ENCODE measurements at regions not wholly inside any gene's neighbourhood (a gene's known extent, or its start where the extent isn't known, plus 50 kb on each side); places are given as distances from the start of the nearest gene placed in this dataset.

DNA sequence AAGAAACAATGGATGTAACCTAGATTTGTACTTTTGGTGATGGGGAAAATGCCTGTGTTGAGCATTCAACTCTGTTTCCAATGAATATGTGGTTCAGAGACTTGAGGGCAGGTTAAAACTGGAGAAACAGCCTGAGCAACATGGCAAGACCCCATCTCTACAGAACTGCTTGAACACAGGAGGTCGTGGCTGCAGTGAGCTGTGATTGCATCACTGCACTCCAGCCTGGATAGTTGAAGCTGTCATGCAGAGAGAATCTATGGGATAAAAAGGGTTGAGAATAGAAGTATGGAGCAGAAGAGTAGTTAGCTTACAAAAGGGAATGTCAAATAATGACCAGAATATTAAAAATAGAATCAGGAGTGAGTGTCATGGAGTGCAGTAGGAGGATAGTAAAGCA is 134.8 kb upstream of the PDE5A start:
- H3K4me3 Mint-ChIP-seq: no peak overlapping the region
- no peaks in the 10 kb centered on the region for H3K9me3 Mint-ChIP-seq
- H3K4me1 Mint-ChIP-seq: no peaks in the 10 kb centered on the region

GRCh38 chr4:119755599-119755998 is 127.0 kb upstream of the PDE5A start:
- H3K36me3 Mint-ChIP-seq: no peaks in the 10 kb centered on the region
- H3K9me3 Mint-ChIP-seq: no peaks in the 10 kb centered on the region
- H3K4me1 Mint-ChIP-seq: no peaks in the 10 kb centered on the region
- no peak overlapping the region for H3K27ac Mint-ChIP-seq
- no peak overlapping the region for H3K4me3 Mint-ChIP-seq
- ATAC-seq: no peak
- H3K27me3 Mint-ChIP-seq: peaks cover 8% of the 10 kb centered on the region

More for the DNA sequence above, 134.8 kb upstream of the PDE5A start:
- no peak for ATAC-seq
- Mint-ChIP-seq H3K27ac (no peak overlapping the region), H3K36me3 (no peaks in the 10 kb centered on the region), H3K27me3 (no peaks in the 10 kb centered on the region)

DNA sequence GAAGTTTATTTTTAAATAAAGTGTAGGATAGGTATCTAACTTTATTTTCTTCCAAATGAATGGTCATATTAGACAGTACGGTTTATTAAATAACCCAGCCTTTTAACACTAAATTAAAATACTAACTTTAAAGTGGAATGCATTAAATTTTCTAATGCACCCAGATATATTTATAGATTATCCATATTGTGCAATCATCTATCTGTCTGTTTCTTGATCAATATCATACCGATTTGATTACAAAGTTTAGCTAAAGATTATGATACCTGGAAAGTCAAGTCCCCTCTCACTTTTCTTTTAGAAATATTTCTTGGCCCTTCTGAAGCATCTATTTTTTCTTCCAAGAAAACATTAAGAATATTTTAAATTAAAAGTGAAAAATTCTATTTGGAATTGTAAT is 124.3 kb upstream of the PDE5A start:
- peaks cover 7% of the 10 kb centered on the region for H3K27me3 Mint-ChIP-seq
- no peak overlapping the region for H3K4me3 Mint-ChIP-seq
- no peaks in the 10 kb centered on the region for H3K4me1 Mint-ChIP-seq
- H3K27ac Mint-ChIP-seq: no peak overlapping the region
- H3K36me3 Mint-ChIP-seq: no peaks in the 10 kb centered on the region
- H3K9me3 Mint-ChIP-seq: no peaks in the 10 kb centered on the region
- ATAC-seq: no peak

GRCh38 chr4:119750771-119751170 is 122.2 kb upstream of the PDE5A start:
- Mint-ChIP-seq H3K9me3 (no peaks in the 10 kb centered on the region), H3K4me3 (no peak overlapping the region), H3K27ac (no peak overlapping the region), H3K4me1 (no peaks in the 10 kb centered on the region), H3K36me3 (no peaks in the 10 kb centered on the region), H3K27me3 (no peaks in the 10 kb centered on the region)
- no peak for ATAC-seq

DNA sequence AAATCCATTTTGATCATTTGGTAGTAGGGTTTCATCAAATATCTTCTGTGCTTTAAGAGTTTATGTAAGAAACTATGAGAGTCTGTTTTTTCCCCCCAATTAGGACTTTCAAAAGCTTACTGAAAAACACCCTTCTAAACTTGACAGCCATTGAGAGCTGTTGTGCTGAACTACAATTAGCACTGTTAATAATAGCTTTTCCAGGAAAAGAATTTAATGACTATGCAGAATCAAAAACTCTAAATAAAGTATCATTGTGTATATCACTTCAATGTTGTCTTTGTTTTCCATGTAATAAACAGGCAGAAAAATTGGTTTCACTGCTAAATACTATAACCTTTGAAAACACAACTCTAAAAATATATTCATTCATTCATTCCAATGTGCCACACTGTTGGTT is 121.4 kb upstream of the PDE5A start:
- no peak for ATAC-seq
- H3K4me3 Mint-ChIP-seq: no peak overlapping the region
- no peaks in the 10 kb centered on the region for H3K4me1 Mint-ChIP-seq
- no peak overlapping the region for H3K27ac Mint-ChIP-seq
- H3K27me3 Mint-ChIP-seq: no peaks in the 10 kb centered on the region
- H3K36me3 Mint-ChIP-seq: no peaks in the 10 kb centered on the region
- no peaks in the 10 kb centered on the region for H3K9me3 Mint-ChIP-seq

DNA sequence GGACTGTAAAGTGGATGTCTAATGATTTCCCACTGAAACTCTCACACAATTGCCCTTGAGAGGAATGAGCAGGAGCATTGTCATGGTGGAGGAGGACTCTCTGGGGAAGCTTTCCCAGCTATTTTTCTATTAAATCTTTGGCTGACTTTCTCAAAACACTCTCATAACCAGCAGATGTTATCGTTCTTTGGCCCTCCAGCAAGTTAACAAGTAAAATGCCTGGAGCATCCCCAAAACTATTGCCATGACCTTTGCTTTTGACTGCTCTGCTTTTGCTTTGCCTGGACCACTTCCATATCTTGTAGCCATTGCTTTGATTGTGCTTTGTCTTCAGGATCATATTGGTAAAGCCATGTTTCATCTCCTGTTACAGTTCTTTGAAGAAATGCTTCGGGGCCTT is 120.2 kb upstream of the PDE5A start:
- H3K27ac Mint-ChIP-seq: no peak overlapping the region
- H3K36me3 Mint-ChIP-seq: no peaks in the 10 kb centered on the region
- H3K27me3 Mint-ChIP-seq: peaks cover 5% of the 10 kb centered on the region
- no peaks in the 10 kb centered on the region for H3K9me3 Mint-ChIP-seq
- no peak for ATAC-seq
- H3K4me1 Mint-ChIP-seq: no peaks in the 10 kb centered on the region
- no peak overlapping the region for H3K4me3 Mint-ChIP-seq

DNA sequence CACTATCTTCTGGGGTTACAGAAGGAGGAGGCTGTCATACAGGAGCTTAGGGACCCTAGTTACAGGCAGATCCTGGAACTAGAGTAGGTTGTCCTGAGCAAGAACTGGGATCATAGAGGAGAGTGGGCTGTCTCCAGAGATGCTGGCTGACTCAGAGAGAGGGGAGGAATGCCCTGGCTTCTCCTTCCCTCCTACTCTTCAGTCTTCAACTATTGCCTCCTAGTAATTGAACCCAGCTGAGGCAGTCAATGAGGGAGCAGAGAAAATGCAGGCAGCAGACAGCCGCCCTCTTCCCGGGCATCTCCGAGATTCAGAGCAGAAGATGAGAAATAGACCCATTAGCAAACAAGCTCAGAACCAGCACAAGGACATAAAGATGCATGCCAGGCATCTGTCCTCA is 118.3 kb upstream of the PDE5A start:
- Mint-ChIP-seq H3K4me1 (no peaks in the 10 kb centered on the region), H3K4me3 (no peak overlapping the region), H3K27me3 (peaks cover 9% of the 10 kb centered on the region), H3K36me3 (no peaks in the 10 kb centered on the region), H3K9me3 (no peaks in the 10 kb centered on the region), H3K27ac (no peak overlapping the region)
- no peak for ATAC-seq

DNA sequence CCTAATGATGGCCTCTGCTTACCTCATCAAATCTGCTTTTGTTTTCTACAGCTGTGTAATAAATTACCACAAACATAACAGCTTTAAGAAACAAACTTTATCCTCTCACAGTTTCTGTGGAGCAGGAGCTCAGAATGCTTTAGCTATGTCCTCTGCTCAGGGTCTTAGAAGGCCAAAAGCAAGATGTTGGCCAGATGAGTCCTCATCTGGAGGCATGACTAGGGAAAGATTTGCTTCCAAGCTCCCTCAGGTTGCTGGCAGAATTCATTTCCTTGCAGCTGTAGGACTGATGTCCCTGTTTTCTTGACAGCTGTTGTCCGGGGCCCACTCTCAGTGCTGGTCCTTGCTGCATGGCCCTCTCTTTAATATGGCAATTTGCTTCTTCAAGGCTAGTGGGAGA is 116.7 kb upstream of the PDE5A start:
- Mint-ChIP-seq H3K4me1 (no peaks in the 10 kb centered on the region), H3K4me3 (no peak overlapping the region), H3K9me3 (no peaks in the 10 kb centered on the region), H3K27me3 (peaks cover 9% of the 10 kb centered on the region), H3K27ac (no peak overlapping the region), H3K36me3 (no peaks in the 10 kb centered on the region)
- ATAC-seq: no peak

DNA sequence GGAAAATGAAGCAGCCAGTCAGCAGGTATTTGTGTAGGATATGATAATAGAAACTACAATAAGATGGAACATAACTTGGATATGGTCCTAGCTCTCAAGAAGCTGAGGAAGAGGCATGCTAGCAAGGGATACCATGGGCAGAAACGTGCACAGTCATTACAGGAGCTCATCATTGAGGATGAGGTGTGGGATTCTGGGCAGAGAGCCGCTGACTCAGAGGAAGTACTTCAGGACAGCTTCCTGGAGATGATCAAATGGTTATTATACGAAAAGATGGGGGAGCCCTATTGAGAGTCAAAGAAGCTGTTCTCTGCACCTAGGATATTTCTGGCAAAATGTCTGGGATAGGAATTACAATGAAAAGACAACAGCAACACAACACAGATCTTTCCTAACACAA is 116.0 kb upstream of the PDE5A start:
- Mint-ChIP-seq H3K9me3 (no peaks in the 10 kb centered on the region), H3K4me1 (no peaks in the 10 kb centered on the region)
- ATAC-seq: no peak

DNA sequence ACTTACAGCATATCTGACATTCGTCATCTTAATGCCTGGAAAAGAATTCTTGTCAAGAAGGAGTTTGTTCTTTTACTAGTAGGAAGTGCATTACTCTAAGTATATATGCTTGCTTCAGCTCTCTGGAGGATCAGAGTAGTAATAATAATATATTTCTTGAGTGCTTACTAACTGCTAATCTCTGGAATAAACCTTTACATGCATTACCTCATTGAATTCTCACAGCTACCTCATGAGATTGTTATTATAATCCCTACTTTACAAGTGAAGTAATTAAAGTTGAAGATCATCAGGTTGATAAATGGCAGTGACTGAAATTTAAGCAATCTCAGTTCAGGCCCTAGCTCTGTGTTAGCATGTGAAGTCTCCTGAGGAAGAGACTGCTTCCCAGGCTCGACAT is 115.0 kb upstream of the PDE5A start:
- H3K27me3 Mint-ChIP-seq: peaks cover 9% of the 10 kb centered on the region
- ATAC-seq: no peak
- no peak overlapping the region for H3K4me3 Mint-ChIP-seq

More for the DNA sequence above, 116.0 kb upstream of the PDE5A start:
- Mint-ChIP-seq H3K27ac (no peak overlapping the region), H3K36me3 (no peaks in the 10 kb centered on the region), H3K4me3 (no peak overlapping the region), H3K27me3 (peaks cover 9% of the 10 kb centered on the region)

DNA sequence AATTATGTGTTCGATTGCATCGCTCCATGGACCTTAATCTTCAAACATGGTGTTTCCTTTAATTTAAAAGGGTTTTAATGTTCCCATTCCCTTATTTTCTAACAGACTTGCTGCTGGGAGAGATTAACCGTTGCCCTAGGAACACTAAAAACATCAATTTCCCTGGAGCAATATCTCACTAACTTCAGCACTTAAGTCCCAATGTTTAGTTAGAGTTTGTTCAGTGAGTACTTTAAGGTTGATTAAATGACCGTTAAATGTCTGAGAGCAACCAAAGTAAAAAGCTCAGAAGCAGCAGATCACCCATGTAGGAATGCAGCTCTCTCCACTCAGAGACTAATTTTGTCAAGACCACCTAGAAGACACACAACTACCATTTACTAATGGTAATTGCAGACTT is 111.2 kb upstream of the PDE5A start:
- Mint-ChIP-seq H3K27me3 (peaks cover 9% of the 10 kb centered on the region), H3K36me3 (no peaks in the 10 kb centered on the region), H3K4me1 (no peaks in the 10 kb centered on the region), H3K9me3 (no peaks in the 10 kb centered on the region), H3K4me3 (no peak overlapping the region), H3K27ac (no peak overlapping the region)
- no peak for ATAC-seq

More for the DNA sequence above, 115.0 kb upstream of the PDE5A start:
- Mint-ChIP-seq H3K9me3 (no peaks in the 10 kb centered on the region), H3K36me3 (no peaks in the 10 kb centered on the region), H3K4me1 (no peaks in the 10 kb centered on the region), H3K27ac (no peak overlapping the region)

DNA sequence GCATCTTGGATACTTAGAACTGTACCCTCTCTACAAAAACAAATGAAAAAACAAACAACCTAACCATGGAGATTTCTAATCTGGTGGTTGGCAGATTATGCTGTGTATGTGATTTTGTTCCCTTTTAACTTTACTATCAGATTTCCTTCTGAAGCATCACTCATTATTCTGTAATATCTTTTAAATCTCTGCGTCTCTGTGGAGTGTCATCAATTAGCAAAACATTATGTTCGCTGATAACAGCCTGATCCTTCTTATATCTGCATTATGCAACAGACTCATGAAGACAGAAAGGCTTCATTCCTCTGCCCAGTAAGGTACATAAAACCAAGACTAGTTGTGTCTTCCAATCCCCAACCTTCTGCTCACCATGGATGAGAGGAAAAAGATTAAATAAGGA is 110.3 kb upstream of the PDE5A start:
- Mint-ChIP-seq H3K36me3 (no peaks in the 10 kb centered on the region), H3K27ac (no peak overlapping the region), H3K9me3 (no peaks in the 10 kb centered on the region), H3K4me3 (no peak overlapping the region), H3K27me3 (peaks cover 4% of the 10 kb centered on the region), H3K4me1 (no peaks in the 10 kb centered on the region)
- ATAC-seq: no peak

DNA sequence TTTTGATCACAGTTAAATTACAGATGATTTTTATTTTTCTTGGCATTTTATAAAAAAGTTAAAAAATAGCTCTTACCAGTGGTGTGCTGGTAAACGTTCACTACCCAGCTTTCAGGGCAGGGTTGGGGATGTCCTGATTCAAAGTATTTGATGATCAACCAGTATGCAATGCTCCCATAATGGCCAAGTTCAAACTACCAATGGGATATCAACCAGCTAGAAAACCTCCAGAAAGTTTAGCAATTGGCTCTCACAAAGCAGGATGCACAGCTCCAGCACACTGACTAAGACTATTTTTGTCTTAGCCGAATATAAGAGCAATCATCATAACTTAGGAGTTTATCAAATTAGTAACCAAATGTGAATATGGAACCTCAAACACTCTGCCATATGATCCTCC is 108.0 kb upstream of the PDE5A start:
- H3K27me3 Mint-ChIP-seq: no peaks in the 10 kb centered on the region
- H3K4me3 Mint-ChIP-seq: no peak overlapping the region
- ATAC-seq: no peak
- no peaks in the 10 kb centered on the region for H3K9me3 Mint-ChIP-seq
- H3K4me1 Mint-ChIP-seq: no peaks in the 10 kb centered on the region
- no peak overlapping the region for H3K27ac Mint-ChIP-seq
- H3K36me3 Mint-ChIP-seq: no peaks in the 10 kb centered on the region

DNA sequence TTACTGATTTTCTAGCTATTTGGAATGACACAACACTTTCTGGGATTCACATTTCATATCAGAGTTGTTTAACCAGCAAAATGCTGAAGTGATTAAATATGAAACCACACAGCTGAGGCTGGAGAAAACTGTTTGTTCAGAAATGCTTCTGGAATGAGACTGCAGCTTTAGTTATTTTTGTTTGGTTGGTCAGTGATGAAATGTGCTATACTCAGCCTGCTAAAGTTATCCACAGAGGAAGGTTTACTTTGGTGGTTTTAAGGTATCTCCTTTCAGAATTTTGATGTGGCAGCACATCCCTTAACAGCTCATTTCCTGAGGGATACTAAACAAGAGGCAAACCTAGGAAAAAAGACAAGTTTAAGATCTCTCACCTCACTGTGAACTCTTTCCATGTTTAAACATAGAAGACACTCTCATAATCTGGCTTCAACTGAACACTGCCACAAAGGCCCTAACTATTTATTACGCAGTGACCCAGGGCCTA is 106.6 kb upstream of the PDE5A start:
- no peak for ATAC-seq
- Mint-ChIP-seq H3K36me3 (no peaks in the 10 kb centered on the region), H3K4me1 (no peaks in the 10 kb centered on the region), H3K27me3 (no peaks in the 10 kb centered on the region), H3K27ac (no peak overlapping the region), H3K4me3 (no peak overlapping the region), H3K9me3 (no peaks in the 10 kb centered on the region)

GRCh38 chr4:119733431-119733830 is 104.8 kb upstream of the PDE5A start:
- no peak for ATAC-seq
- no peak overlapping the region for H3K4me3 Mint-ChIP-seq
- H3K27me3 Mint-ChIP-seq: no peaks in the 10 kb centered on the region
- H3K9me3 Mint-ChIP-seq: no peaks in the 10 kb centered on the region
- H3K36me3 Mint-ChIP-seq: no peaks in the 10 kb centered on the region
- H3K27ac Mint-ChIP-seq: no peak overlapping the region
- no peaks in the 10 kb centered on the region for H3K4me1 Mint-ChIP-seq

GRCh38 chr4:119731778-119732177 is 103.2 kb upstream of the PDE5A start:
- ATAC-seq: no peak
- H3K4me1 Mint-ChIP-seq: no peaks in the 10 kb centered on the region
- no peaks in the 10 kb centered on the region for H3K9me3 Mint-ChIP-seq
- H3K36me3 Mint-ChIP-seq: no peaks in the 10 kb centered on the region
- H3K27me3 Mint-ChIP-seq: no peaks in the 10 kb centered on the region
- no peak overlapping the region for H3K27ac Mint-ChIP-seq
- no peak overlapping the region for H3K4me3 Mint-ChIP-seq

- no peaks in the 10 kb centered on the region for H3K36me3 Mint-ChIP-seq
- ATAC-seq: no peak
- no peak overlapping the region for H3K4me3 Mint-ChIP-seq
- H3K27me3 Mint-ChIP-seq: no peaks in the 10 kb centered on the region
- H3K9me3 Mint-ChIP-seq: no peaks in the 10 kb centered on the region
- H3K27ac Mint-ChIP-seq: no peak overlapping the region
- no peaks in the 10 kb centered on the region for H3K4me1 Mint-ChIP-seq
These were observed 102.6 kb upstream of the PDE5A start for GRCh38 chr4:119731146-119731742.
